PFSK-1 (cell line): ENCODE measurements at regions not wholly inside any gene's neighbourhood (a gene's known extent, or its start where the extent isn't known, plus 50 kb on each side); places are given as distances from the start of the nearest gene placed in this dataset.

Source experiments
- FOXP2 ChIP-seq: optimal IDR thresholded peaks from 2 replicates; pipeline ENCODE3; 2011; ENCODE audit warnings: borderline replicate concordance, control low read depth, inconsistent platforms; ENCODE audit not compliant: insufficient read depth; ENCODE audit errors: extremely low read length, extremely low read depth
- POLR2AphosphoS5 ChIP-seq: IDR thresholded peaks from 2 replicates; pipeline ENCODE4 v1.6.1; 2012; ENCODE audit warnings: low read depth, mild to moderate bottlenecking, control low read depth, low read length, moderate library complexity
- SIN3A ChIP-seq: IDR thresholded peaks from 2 replicates; pipeline ENCODE4 v1.6.1; 2012; ENCODE audit warnings: mild to moderate bottlenecking, low read length, moderate library complexity, borderline replicate concordance; ENCODE audit not compliant: insufficient read depth
- TAF1 ChIP-seq: IDR thresholded peaks from 2 replicates; pipeline ENCODE4 v1.6.1; 2012; ENCODE audit warnings: low read length, control low read depth, borderline replicate concordance; ENCODE audit not compliant: insufficient read depth
- TF ChIP-seq, protein P1 (sequence below), 2 experiments: IDR thresholded peaks; 2 replicates each; pipeline versions ENCODE4 v1.6.1 to v1.8.0; 2011 to 2012; ENCODE audit warnings: low read depth in 2 of 2, low read length in 2 of 2, control low read depth in 1 of 2, inconsistent platforms in 1 of 2, mild to moderate bottlenecking in 1 of 2, moderate library complexity in 1 of 2; ENCODE audit not compliant: insufficient read depth in 1 of 2

DNA sequence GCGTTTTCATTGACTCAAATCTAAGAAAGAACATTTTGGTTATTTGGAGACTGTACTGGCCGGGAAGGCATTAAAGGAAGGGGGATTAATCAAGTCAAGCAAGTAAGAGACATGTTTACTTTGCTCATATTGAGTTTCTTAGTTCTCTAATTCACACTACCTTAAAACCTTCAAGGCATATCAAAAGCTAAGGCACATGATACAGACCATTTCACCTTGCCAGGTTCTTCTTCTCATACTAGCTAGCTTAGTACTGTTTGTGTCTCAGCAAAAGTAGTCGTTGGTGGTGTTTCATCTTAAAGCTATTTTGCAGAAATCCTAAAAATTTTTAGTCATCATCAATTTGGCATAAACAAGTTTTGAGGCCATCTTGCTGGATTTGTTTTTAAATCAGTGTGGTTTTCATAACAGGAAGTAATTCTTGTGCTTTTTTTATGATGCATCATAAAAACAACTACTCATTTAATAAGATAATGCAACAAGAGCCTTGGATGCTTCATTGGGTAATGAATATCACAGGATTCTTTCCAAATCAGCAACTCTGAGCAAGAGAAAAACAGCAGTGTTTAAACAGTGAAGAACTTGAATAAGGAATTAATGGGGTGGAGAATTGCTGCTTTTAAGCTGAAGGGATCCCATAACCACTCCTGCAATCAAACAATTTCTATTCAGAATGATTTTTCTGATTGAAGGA is 425.3 kb downstream of the EPM2A start:
- TF ChIP-seq SIN3A (no peak), TAF1 (no peak)
- TF ChIP-seq, protein P1, sequence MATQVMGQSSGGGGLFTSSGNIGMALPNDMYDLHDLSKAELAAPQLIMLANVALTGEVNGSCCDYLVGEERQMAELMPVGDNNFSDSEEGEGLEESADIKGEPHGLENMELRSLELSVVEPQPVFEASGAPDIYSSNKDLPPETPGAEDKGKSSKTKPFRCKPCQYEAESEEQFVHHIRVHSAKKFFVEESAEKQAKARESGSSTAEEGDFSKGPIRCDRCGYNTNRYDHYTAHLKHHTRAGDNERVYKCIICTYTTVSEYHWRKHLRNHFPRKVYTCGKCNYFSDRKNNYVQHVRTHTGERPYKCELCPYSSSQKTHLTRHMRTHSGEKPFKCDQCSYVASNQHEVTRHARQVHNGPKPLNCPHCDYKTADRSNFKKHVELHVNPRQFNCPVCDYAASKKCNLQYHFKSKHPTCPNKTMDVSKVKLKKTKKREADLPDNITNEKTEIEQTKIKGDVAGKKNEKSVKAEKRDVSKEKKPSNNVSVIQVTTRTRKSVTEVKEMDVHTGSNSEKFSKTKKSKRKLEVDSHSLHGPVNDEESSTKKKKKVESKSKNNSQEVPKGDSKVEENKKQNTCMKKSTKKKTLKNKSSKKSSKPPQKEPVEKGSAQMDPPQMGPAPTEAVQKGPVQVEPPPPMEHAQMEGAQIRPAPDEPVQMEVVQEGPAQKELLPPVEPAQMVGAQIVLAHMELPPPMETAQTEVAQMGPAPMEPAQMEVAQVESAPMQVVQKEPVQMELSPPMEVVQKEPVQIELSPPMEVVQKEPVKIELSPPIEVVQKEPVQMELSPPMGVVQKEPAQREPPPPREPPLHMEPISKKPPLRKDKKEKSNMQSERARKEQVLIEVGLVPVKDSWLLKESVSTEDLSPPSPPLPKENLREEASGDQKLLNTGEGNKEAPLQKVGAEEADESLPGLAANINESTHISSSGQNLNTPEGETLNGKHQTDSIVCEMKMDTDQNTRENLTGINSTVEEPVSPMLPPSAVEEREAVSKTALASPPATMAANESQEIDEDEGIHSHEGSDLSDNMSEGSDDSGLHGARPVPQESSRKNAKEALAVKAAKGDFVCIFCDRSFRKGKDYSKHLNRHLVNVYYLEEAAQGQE (IDR thresholded peaks at IDR 0.05; ENCODE audit: insufficient read depth in 1 of 2, low read depth in 2 of 2, low read length in 2 of 2): no peak

DNA sequence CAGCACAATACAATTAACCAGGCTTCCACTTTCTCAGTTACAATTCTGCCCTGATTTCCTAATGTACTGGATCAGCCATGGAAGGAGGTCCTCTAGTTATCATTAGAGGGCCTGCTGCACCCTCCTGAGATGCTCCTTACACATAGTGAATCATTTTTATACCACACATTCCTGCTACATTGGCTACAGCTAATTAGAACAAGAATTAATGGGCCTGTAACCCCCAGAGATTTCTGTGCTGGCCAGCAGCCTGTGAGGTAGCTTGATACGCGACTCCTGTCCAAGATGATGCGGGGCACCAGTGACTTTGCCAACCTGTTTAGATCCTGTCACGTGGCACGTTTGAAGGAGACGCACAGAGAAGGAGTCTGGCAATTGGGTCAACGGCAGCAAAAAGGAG is 422.8 kb downstream of the EPM2A start:
- TF ChIP-seq TAF1 (no peak), SIN3A (no peak), FOXP2 (no peak), POLR2AphosphoS5 (no peak)
- TF ChIP-seq, protein P1 (IDR thresholded peaks at IDR 0.05; ENCODE audit: insufficient read depth in 1 of 2, low read depth in 2 of 2, low read length in 2 of 2): no peak

DNA sequence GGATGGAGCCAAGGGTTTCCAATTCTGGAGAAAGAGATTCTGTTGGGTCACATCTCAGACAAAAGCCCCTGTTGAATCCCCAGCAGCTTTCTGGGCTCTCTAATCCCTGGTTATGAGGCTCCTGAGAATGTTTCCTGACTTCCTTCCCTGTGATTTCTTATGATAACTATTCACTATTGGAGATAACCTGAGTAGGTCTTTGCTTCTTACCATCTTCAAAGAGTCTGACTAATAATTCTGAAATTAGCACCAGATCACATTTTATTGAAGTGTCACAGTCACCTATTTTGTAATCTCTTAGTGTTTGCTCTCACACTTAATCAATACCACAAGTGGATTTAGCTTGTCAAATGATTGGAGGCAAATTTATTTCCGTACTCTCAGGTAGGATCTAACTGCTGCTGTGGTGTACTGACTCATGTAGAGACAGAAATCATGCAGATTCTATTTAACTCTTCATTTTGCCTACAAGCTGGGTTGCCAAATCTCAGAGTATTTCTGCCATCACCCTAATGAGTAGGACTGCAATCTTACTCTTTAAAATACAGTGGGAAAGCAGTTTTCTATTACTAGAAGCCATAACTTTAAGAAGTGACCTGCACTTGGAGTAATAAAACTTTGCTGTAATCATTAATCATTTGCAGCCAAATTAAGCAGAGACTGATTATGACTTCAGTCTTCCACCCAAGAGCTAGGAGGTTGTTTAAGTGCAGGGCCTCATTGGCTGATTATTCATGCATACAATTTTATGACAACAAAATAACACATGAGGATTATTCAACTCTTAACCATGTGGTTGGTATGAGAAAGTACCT is 422.1 kb downstream of the EPM2A start:
- TF ChIP-seq POLR2AphosphoS5 (no peak), TAF1 (no peak), SIN3A (no peak)
- TF ChIP-seq, protein P1 (IDR thresholded peaks at IDR 0.05; ENCODE audit: insufficient read depth in 1 of 2, low read depth in 2 of 2, low read length in 2 of 2): no peak

DNA sequence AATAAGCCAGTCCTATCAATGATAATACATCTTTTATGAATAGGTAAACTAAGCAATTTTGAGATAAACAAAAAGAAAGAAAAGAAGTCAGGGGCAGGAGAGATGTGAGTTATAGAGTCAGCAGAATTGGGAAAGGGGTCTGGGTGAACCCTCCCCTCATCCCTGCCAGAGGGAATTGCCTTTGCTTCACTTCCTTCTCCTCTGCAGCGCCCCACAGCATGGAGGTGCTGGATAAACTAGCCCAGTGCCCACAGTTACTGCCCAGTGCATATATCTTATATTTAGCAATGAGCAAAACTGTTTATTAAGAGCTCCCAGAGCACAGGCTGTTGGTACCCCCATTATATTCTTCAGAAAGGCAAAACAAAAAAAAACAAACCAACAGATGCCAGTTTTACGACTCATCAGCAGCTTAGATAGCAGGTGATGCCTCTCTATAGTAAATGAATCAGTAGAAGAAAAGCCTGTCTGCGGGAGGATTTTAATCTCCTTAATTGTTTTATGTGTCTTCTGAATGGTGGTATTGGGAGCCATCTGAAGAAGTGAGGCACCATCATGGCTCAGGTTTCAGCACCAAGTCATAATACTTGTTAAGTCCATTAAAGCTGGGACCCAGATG is 419.2 kb downstream of the EPM2A start:
- no peak for TF ChIP-seq TAF1
- TF ChIP-seq, protein P1 (IDR thresholded peaks at IDR 0.05; ENCODE audit: insufficient read depth in 1 of 2, low read depth in 2 of 2, low read length in 2 of 2): no peak
- TF ChIP-seq SIN3A: no peak
- TF ChIP-seq POLR2AphosphoS5: no peak
- no peak for TF ChIP-seq FOXP2
